NCI-H1436 (cell line): ENCODE measurements at regions not wholly inside any gene's neighbourhood (a gene's known extent, or its start where the extent isn't known, plus 50 kb on each side); places are given as distances from the start of the nearest gene placed in this dataset.
"Not testable (repeated sequence)": the region's sequence is repeated elsewhere in the genome, so short reads cannot be mapped to it uniquely, and the experiment has no call there.

ENCODE experiments used
- DNase-seq: peaks from one replicate; lab custom pipeline; 2025; lab: John Stamatoyannopoulos, UW

DNA sequence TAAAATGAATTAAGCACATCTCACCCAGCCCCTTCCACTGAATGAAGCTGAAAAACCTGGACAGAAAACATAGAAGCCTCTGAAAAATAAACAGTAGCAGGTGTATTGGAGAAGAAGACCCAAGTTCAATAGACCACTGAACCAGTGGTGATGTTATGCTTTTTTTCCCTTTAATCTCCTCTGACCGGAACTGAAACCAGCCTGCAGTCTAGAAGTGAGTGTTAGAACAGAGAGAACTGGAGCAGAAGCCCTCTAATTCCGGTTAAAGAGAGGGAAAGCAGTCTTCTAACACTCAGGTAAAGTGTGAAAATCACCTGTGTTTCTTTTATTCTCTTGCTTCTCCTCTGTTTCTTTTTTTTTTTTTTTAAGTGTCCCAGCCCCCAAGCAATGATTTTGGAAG lies 83.5 kb upstream of the CCL21 start:
- no peak for DNase-seq

DNA sequence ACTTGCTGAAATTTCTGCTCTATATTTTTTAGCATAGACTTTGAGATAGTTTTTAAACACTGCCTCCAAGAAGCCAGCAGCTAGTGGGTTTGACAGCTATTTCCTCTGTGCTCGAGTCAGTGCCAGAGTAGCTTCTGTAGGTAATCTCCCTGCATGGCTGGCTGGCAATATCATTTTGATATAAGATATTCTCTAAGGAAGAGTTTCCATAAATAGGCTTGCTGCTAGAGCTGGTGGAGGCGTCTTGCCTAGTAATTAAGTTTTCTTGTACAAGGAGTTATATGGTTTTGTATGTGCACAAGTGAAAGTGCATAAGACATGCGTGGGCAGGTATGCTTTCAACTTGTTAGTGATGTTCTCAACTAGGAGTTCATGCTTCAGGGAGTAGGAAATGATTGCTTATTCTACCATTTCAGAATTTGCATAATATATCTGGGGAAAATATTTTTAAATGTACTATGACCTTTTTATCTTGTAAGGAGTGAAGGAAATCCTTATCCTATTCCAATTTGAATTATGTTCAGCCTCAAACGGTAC lies 74.1 kb upstream of the CCL21 start:
- DNase-seq = no peak

GRCh38 chr9:34782372-34782771 lies 72.4 kb upstream of the CCL21 start:
- DNase-seq = no peak

GRCh38 chr9:34777666-34778065 lies 67.7 kb upstream of the CCL21 start:
- no peak for DNase-seq

- no peak for DNase-seq
Measured at GRCh38 chr9:34773955-34774354, 64.0 kb upstream of the CCL21 start.

DNA sequence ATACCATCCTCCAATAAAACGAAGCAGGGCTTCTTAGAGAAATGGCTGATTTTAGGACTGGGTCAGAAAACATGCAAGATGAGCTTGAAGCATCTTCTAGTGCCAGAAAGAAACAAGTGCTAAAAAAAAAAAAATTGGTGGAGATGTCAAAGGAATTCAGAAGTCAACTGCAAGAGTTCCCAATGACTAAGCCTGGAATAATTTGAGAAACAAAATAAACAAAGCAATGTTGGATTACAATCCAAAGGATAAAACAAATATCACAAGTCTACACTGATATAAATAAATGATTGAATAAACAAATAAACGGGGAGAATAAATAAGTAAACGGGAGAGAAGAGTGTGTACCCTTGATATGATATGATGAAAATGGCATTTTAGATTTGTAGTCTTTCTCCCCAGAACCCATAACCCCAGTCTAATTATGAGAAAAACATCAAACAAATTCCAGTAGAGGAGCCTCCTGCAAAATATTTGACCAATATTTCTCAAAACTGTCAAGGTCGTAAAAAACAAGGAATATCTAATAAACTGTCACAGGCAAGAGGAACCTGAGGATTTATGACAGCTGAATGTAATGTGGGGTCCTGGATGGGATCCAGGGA lies 63.5 kb upstream of the CCL21 start:
- no peak for DNase-seq

- DNase-seq = no peak
Measured at GRCh38 chr9:34771007-34771406, 61.1 kb upstream of the CCL21 start.

DNA sequence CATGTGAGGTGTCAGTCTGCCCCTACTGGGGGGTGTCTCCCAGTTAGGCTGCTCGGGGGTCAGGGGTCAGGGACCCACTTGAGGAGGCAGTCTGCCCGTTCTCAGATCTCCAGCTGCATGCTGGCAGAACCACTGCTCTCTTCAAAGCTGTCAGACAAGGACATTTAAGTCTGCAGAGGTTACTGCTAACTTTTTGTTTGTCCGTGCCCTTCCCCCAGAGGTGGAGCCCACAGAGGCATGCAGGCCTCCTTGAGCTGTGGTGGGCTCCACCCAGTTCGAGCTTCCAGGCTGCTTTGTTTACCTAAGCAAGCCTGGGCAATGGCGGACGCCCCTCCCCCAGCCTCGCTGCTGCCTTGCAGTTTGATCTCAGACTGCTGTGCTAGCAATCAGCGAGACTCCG lies 57.2 kb upstream of the CCL21 start:
- DNase-seq = not testable (repeated sequence)

DNA sequence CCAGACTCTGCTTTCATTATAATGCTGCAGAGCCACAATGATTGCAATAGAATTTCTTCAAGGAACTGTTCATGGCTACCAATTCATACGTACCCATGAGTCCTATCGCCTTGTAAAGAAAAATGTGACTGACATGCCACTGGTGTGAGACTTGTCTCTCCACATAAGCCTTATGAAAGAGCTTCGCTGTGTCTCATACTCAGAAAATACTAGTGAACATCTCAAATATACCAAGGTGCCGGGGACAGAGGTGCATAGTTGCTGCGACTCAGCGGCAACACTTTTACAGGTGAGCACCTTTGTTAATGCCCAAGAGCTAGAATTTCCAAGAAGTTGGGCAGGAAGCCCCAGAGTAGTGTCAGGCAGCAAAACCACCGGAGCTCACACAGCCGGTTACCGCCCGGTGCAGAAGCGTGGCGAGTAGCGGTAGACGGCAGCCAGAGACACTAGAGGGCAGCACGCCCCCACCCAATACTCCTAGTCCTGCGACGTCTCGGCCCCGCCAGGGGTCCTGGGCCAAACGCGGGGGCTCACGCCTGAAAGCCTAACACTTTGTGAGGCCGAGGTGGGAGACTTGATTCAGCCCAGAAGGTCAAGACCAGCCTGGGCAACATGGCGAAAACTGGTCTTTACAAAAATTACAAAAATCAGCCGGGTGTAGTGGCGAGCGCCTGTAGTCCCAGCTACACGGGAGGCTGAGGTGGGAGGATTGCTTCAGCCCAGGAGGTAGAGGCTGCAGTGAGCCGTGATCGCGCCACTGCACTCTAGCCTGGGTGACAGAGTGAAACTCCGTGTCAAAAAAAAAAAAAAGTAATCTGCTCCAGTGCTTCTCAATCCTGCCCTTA lies 50.5 kb upstream of the CCL21 start:
- DNase-seq = not testable (repeated sequence)
